ENCODE measurements at regions not wholly inside any gene's neighbourhood (a gene's known extent, or its start where the extent isn't known, plus 50 kb on each side); places are given as distances from the start of the nearest gene placed in this dataset.

DNA sequence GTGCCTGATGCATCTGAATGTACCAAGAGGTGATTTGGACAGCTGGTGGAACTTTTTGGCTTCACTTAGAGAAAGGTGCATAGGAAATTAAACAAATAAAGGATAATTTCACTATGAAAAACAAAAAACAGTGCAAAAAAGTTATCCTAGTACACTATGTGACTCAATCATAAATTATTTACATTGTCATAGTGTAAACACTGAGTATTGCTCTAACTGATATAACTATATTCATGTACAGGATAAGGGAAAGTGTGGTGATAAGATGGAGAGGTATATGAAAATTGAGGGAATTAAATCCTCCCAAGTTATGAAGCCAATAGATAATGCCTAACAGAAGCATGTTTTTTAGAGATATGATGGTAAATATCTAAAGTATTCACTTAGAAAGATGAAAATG lies 50.2 kb upstream of the CPNE4 start:
- CTCF ChIA-PET = no interaction called here
- POLR2A ChIA-PET = no interaction called here
- TF ChIP-seq ARNT (IDR thresholded peaks at IDR 0.05) (no peak), ZNF384 (IDR thresholded peaks at IDR 0.05) (no peak), CTBP1 (IDR thresholded peaks at IDR 0.05; ENCODE audit: borderline replicate concordance) (no peak), SP1 (IDR thresholded peaks at IDR 0.05) (no peak), HDGF (IDR thresholded peaks at IDR 0.05; ENCODE audit: borderline replicate concordance) (no peak), TARDBP (IDR thresholded peaks at IDR 0.05) (no peak), FOXK2 (IDR thresholded peaks at IDR 0.05) (no peak), FOXA1 (IDR thresholded peaks at IDR 0.05) (no peak), SUZ12 (IDR thresholded peaks at IDR 0.05) (no peak), NFRKB (IDR thresholded peaks at IDR 0.05) (no peak), PKNOX1 (IDR thresholded peaks at IDR 0.05) (no peak), BHLHE40 (IDR thresholded peaks at IDR 0.05; ENCODE audit: borderline replicate concordance) (no peak), FOXM1 (IDR thresholded peaks at IDR 0.05; ENCODE audit: borderline replicate concordance) (no peak), L3MBTL2 (conservative IDR thresholded peaks at IDR 0.05) (no peak), LEF1 (IDR thresholded peaks at IDR 0.05; ENCODE audit: borderline replicate concordance) (no peak), ELF4 (IDR thresholded peaks at IDR 0.05) (no peak)
- no peak for DNase-seq (ENCODE audit: extremely low spot score)

DNA sequence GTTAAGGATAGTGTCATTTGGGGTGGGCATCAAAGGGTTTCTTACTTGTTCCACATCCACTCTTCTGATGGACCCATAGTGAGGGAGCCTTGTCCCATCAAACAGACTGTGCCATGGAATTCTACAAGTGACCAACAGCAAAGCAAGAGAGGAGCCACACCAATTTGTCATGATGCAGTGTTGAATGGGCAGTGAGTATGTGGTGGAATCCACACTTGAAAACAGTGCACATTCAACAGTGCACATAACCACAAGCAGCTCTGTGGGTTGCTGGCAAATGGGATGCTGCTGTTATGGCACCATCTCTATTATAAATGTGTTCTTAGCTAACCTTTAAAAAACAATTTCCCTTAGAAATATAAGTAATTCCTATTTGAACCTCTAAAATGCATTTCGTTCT lies 52.5 kb upstream of the CPNE4 start:
- CTCF ChIA-PET = no interaction called here
- POLR2A ChIA-PET = no interaction called here
- DNase-seq (ENCODE audit: extremely low spot score) = no peak
- TF ChIP-seq TARDBP (IDR thresholded peaks at IDR 0.05) (no peak), PKNOX1 (IDR thresholded peaks at IDR 0.05) (no peak), L3MBTL2 (conservative IDR thresholded peaks at IDR 0.05) (no peak), BHLHE40 (IDR thresholded peaks at IDR 0.05; ENCODE audit: borderline replicate concordance) (no peak), FOXM1 (IDR thresholded peaks at IDR 0.05; ENCODE audit: borderline replicate concordance) (no peak), ZNF384 (IDR thresholded peaks at IDR 0.05) (no peak), ARNT (IDR thresholded peaks at IDR 0.05) (no peak)

DNA sequence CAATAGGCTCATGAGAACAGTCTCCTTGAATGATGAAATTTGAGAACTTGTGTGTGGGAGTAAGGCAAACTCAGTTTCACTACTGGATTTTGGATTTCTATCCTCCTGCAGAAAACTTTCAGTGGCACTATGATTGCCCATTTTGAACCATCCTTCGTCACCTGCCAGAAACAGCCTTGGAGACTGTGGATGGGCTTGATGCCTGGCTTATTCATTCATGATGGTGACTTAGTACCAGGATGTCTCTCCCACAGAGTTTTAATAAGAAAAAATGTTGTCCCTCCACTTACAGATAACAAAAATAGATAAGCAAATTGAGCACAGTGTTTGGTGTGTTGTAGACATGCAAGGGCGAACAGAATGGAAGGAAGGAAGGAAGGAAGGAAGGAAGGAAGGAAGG lies 53.5 kb upstream of the CPNE4 start:
- POLR2A ChIA-PET = no interaction called here
- CTCF ChIA-PET = no interaction called here

DNA sequence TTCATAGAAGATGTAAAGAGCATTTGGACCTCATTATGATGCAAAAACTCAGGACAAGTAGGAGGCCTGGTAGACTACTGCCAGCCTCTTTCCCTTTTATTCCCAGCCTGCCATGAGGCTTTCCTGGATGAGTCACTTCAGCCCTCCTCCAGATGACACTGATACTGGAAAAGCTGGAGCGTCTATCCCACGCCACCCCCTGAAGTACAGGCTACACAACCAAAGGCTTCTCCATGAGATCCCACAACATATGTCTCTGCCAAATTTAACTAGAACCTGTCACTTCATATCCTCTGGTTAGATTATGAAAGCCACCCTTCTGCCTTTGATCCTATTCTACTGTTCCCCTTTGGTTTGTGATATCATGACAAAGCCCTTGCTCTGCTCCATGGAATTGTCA lies 56.1 kb upstream of the CPNE4 start:
- no peak for DNase-seq (ENCODE audit: extremely low spot score)
- CTCF ChIA-PET = no interaction called here
- POLR2A ChIA-PET = no interaction called here
- TF ChIP-seq ZNF384 (IDR thresholded peaks at IDR 0.05) (no peak), SUZ12 (IDR thresholded peaks at IDR 0.05) (no peak), FOXA1 (IDR thresholded peaks at IDR 0.05) (no peak), ARNT (IDR thresholded peaks at IDR 0.05) (no peak), HDGF (IDR thresholded peaks at IDR 0.05; ENCODE audit: borderline replicate concordance) (no peak), SP1 (IDR thresholded peaks at IDR 0.05) (no peak), CTBP1 (IDR thresholded peaks at IDR 0.05; ENCODE audit: borderline replicate concordance) (no peak), FOXM1 (IDR thresholded peaks at IDR 0.05; ENCODE audit: borderline replicate concordance) (no peak), ELF4 (IDR thresholded peaks at IDR 0.05) (no peak), NFRKB (IDR thresholded peaks at IDR 0.05) (no peak), FOXK2 (IDR thresholded peaks at IDR 0.05) (no peak)

More for the DNA sequence above, 53.5 kb upstream of the CPNE4 start:
- TF ChIP-seq ARNT (IDR thresholded peaks at IDR 0.05) = no peak
- no peak for DNase-seq (ENCODE audit: extremely low spot score)

DNA sequence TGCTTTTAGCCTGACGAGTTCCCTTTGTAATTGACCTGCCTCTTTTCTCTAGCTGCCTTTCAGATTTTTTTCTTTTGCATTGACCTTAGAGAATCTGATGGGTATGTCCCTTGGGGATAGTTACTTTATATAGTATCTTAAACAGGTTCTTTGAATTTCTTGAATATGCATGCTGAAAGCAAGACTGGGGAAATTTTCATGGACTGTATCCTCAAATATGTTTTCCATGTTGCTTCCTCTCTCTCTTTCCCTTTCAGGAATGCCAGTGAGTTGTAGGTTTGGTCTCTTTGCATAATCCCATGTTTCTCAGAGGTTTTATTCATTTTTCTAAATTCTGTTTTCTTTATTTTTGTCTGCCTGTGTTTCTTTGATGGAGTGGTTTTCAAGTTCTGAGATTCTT lies 81.8 kb upstream of the CPNE4 start:
- no peak for DNase-seq (ENCODE audit: extremely low spot score)
- ChIA-PET POLR2A (no interaction called here), CTCF (no interaction called here)
- no peak for TF ChIP-seq PKNOX1 (IDR thresholded peaks at IDR 0.05)
- no peak for TF ChIP-seq SP1 (IDR thresholded peaks at IDR 0.05)
- TF ChIP-seq FOXK2 (IDR thresholded peaks at IDR 0.05) = no peak
- no peak for TF ChIP-seq FOXA1 (IDR thresholded peaks at IDR 0.05)
- no peak for TF ChIP-seq BHLHE40 (IDR thresholded peaks at IDR 0.05; ENCODE audit: borderline replicate concordance)
- TF ChIP-seq ELF4 (IDR thresholded peaks at IDR 0.05) = no peak

GRCh38 chr3:132117642-132118041 lies 82.8 kb upstream of the CPNE4 start:
- POLR2A ChIA-PET = no interaction called here
- no peak for TF ChIP-seq HDGF (IDR thresholded peaks at IDR 0.05; ENCODE audit: borderline replicate concordance)
- DNase-seq (ENCODE audit: extremely low spot score) = no peak
- CTCF ChIA-PET = no interaction called here

- TF ChIP-seq CTBP1 (IDR thresholded peaks at IDR 0.05; ENCODE audit: borderline replicate concordance) = no peak
- ChIA-PET CTCF (no interaction called here), POLR2A (no interaction called here)
- no peak for DNase-seq (ENCODE audit: extremely low spot score)
These were observed 84.7 kb upstream of the CPNE4 start for GRCh38 chr3:132119531-132119930.

DNA sequence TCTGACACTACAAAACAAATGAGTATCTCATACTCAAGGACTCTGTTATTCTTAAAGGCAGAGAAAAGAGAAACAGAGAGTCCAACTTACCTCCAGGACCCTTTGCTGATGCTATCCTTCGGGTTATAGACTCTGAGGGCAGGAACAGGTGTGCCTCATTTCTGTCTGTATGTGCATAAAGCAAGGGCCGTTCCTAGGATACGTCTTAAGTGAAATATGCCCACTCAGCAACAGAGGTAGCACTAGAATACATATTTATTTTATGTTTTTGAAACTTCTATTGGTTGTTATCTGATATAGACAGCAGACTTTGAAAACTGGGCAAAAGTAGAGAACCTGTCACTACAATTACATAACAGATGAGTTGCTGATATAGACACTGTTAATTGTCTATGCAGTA lies 89.3 kb upstream of the CPNE4 start:
- TF ChIP-seq NFRKB (IDR thresholded peaks at IDR 0.05) = no peak
- TF ChIP-seq FOXM1 (IDR thresholded peaks at IDR 0.05; ENCODE audit: borderline replicate concordance) = no peak
- no peak for TF ChIP-seq FOXA1 (IDR thresholded peaks at IDR 0.05)
- no peak for TF ChIP-seq PKNOX1 (IDR thresholded peaks at IDR 0.05)
- TF ChIP-seq ELF4 (IDR thresholded peaks at IDR 0.05) = no peak
- no peak for TF ChIP-seq CTBP1 (IDR thresholded peaks at IDR 0.05; ENCODE audit: borderline replicate concordance)
- TF ChIP-seq FOXK2 (IDR thresholded peaks at IDR 0.05) = no peak
- TF ChIP-seq ARNT (IDR thresholded peaks at IDR 0.05) = no peak
- TF ChIP-seq TARDBP (IDR thresholded peaks at IDR 0.05) = no peak
- TF ChIP-seq ZNF384 (IDR thresholded peaks at IDR 0.05) = no peak
- no peak for TF ChIP-seq SP1 (IDR thresholded peaks at IDR 0.05)
- no peak for TF ChIP-seq BHLHE40 (IDR thresholded peaks at IDR 0.05; ENCODE audit: borderline replicate concordance)
- no peak for DNase-seq (ENCODE audit: extremely low spot score)
- POLR2A ChIA-PET = no interaction called here
- CTCF ChIA-PET = no interaction called here
